IMR-90 (cell line): ENCODE measurements at regions not wholly inside any gene's neighbourhood (a gene's known extent, or its start where the extent isn't known, plus 50 kb on each side); places are given as distances from the start of the nearest gene placed in this dataset.

ENCODE experiments used
- CHD1 ChIP-seq: IDR thresholded peaks from 2 replicates; pipeline ENCODE4 v1.6.1; 2012; ENCODE audit warnings: low read depth, low read length, improper control_type of control experiment
- CTCF ChIP-seq: conservative IDR thresholded peaks from 2 replicates; pipeline ENCODE4 v1.5.1; 2012; ENCODE audit warnings: mild to moderate bottlenecking, low read depth, low read length, improper control_type of control experiment
- POLR2A ChIP-seq: IDR thresholded peaks from 2 replicates; pipeline ENCODE4 v1.6.1; 2012; ENCODE audit warnings: mild to moderate bottlenecking, low read depth, low read length
- RAD21 ChIP-seq: IDR thresholded peaks from 2 replicates; pipeline ENCODE4 v1.6.1; 2012; ENCODE audit warnings: low read length, improper control_type of control experiment
- USF2 ChIP-seq: fragments of 150-350 bp; IDR thresholded peaks from 2 replicates; pipeline ENCODE4 v1.6.1; 2017; ENCODE audit warnings: mild to moderate bottlenecking, antibody characterized with exemption, low read length, low read depth

- TF ChIP-seq CTCF, result no peak
- no peak for TF ChIP-seq CHD1
- TF ChIP-seq USF2, result no peak
- no peak for TF ChIP-seq POLR2A
- TF ChIP-seq RAD21, result no peak
Measured at GRCh38 chr16:63244631-63245030, 1208.4 kb upstream of the CDH8 start.
